Vagina (tissue), 2 donors: ENCODE measurements at regions not wholly inside any gene's neighbourhood (a gene's known extent, or its start where the extent isn't known, plus 50 kb on each side); places are given as distances from the start of the nearest gene placed in this dataset.

Experiments used
- DNase-seq, 2 donors: peaks; one replicate each; pipeline ENCODE4 v3.0.0-alpha.2; 2017; ENCODE audit errors: extremely low spot score in 2 of 2
- H3K27ac ChIP-seq: fragments of 200-600 bp; sonication (generic); one replicate; pipeline ENCODE4 v1.5.1; 2019
- H3K27me3 ChIP-seq: fragments of 200-600 bp; sonication (generic); one replicate; pipeline ENCODE4 v1.5.1; 2019
- H3K36me3 ChIP-seq, 2 donors: fragments of 200-600 bp; sonication (generic); one replicate each; pipeline ENCODE4 v1.5.1; 2017 to 2019
- H3K4me1 ChIP-seq: fragments of 200-600 bp; sonication (generic); one replicate; pipeline ENCODE4 v1.5.1; 2019
- H3K4me3 ChIP-seq, 2 donors: fragments of 200-600 bp; sonication (generic); 1 replicate in 1 of 2; 2 replicates in 1 of 2; pipeline ENCODE4 v1.5.1; 2016 to 2019
- H3K9me3 ChIP-seq: fragments of 200-600 bp; sonication (generic); one replicate; pipeline ENCODE4 v1.5.1; 2019
- POLR2A ChIP-seq, 2 donors: fragments of 450-650 bp; IDR thresholded peaks; one replicate each; pipeline ENCODE4 v1.6.1; 2017; ENCODE audit warnings: antibody characterized with exemption in 2 of 2, mild to moderate bottlenecking in 2 of 2, moderate library complexity in 2 of 2
- POLR2AphosphoS5 ChIP-seq, 2 donors: sonication (generic); formaldehyde crosslinking; IDR thresholded peaks; one replicate each; pipeline ENCODE4 v1.9.0; 2017; ENCODE audit warnings: antibody characterized with exemption in 2 of 2, mild to moderate bottlenecking in 2 of 2, low read depth in 1 of 2; ENCODE audit not compliant: insufficient read depth in 1 of 2
- intact Hi-C: fragments of 100-400 bp; cut with DNase I; formaldehyde crosslinking; loops from one replicate; pipeline ENCODE4 v1.15.1; 2023
- TF ChIP-seq, protein P1 (sequence below), 3 experiments: fragments of 450-650 bp in 2 of 3; fragments of 200-600 bp in 1 of 3; sonication (generic) in 1 of 3; IDR thresholded peaks; one replicate each; pipeline ENCODE4 v1.5.1; 2017 to 2019; ENCODE audit warnings: antibody characterized with exemption in 3 of 3, mild to moderate bottlenecking in 2 of 3, moderate library complexity in 2 of 3

DNA sequence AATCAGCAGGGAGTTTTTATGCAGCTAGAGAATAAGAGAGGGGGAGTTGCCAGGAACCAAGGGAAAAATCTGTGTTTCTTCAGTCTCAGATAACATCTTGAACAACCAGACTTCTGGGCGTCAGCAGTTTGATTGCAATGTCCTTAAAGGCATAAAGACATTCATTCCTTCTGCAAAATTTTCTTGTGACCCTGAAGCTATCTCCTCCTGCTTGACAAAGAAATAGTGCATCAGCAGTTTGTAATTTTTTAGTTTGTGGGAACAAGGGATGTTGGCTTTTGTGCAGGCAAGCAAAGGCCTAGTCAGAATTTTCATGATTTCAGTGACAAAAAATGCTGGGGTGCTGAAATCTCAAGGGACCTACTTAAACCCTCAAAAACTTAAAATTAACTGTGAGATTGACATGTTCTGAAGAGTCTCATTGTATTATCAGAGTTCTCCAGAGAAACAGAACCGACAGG, 125.8 kb upstream of the UNC5C start:
- no peak overlapping the region for H3K4me3 ChIP-seq
- H3K36me3 ChIP-seq: no peaks in the 10 kb centered on the region
- TF ChIP-seq, protein P1, sequence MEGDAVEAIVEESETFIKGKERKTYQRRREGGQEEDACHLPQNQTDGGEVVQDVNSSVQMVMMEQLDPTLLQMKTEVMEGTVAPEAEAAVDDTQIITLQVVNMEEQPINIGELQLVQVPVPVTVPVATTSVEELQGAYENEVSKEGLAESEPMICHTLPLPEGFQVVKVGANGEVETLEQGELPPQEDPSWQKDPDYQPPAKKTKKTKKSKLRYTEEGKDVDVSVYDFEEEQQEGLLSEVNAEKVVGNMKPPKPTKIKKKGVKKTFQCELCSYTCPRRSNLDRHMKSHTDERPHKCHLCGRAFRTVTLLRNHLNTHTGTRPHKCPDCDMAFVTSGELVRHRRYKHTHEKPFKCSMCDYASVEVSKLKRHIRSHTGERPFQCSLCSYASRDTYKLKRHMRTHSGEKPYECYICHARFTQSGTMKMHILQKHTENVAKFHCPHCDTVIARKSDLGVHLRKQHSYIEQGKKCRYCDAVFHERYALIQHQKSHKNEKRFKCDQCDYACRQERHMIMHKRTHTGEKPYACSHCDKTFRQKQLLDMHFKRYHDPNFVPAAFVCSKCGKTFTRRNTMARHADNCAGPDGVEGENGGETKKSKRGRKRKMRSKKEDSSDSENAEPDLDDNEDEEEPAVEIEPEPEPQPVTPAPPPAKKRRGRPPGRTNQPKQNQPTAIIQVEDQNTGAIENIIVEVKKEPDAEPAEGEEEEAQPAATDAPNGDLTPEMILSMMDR (IDR thresholded peaks at IDR 0.05): no peak
- TF ChIP-seq POLR2A (IDR thresholded peaks at IDR 0.05) (no peak), POLR2AphosphoS5 (IDR thresholded peaks at IDR 0.05; ENCODE audit: insufficient read depth in 1 of 2, low read depth in 1 of 2) (no peak)
- H3K27me3 ChIP-seq: no peaks in the 10 kb centered on the region
- H3K4me1 ChIP-seq: no peaks in the 10 kb centered on the region
- DNase-seq: no peak
- H3K9me3 ChIP-seq: no peaks in the 10 kb centered on the region
- intact Hi-C loops: no loop called here
- H3K27ac ChIP-seq: no peak overlapping the region

DNA sequence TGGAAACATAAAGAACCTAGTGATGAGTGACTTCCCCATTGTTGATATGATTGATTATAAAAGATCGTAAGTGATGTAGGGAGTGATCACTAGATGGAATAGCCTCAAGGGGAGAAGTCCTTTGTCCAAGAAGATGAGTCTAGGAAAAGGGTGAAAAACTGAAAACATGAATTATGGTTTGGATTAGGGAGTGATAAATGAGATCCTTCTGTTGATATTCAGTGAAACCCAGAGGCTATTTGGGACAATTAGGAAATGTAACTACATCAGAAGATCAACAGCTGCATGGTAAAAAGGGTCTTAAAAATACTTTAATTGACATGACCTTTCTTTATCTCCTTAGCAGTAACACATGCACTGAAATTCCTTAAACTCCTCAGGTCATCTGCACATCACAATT, 124.0 kb upstream of the UNC5C start:
- Histone ChIP-seq H3K36me3 (no peaks in the 10 kb centered on the region), H3K4me3 (no peak overlapping the region), H3K9me3 (no peaks in the 10 kb centered on the region), H3K4me1 (no peaks in the 10 kb centered on the region), H3K27ac (no peak overlapping the region), H3K27me3 (no peaks in the 10 kb centered on the region)
- intact Hi-C loops: no loop called here
- TF ChIP-seq POLR2A (IDR thresholded peaks at IDR 0.05) (no peak), POLR2AphosphoS5 (IDR thresholded peaks at IDR 0.05; ENCODE audit: insufficient read depth in 1 of 2, low read depth in 1 of 2) (no peak)
- DNase-seq: no peak

DNA sequence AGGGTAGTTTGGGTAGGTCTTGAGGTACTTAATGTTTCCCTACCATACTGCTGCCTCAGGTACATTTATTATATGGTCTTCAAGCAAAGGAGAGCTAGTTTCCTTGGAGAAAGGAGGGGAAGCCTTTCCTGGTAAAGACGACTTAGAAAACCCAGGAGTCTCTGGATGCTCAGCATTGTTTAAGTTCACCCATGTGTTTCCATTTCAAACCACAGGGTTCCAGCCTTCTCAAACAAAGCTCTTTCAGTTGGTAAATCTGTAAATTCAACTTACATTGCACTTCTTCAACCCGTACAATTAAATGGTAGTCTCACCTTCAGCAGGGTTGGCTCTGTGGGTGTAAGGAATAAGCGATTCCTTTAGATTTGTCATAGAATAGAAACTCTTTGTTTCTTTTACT, 111.9 kb upstream of the UNC5C start:
- no peaks in the 10 kb centered on the region for H3K27me3 ChIP-seq
- no peaks in the 10 kb centered on the region for H3K4me1 ChIP-seq
- H3K36me3 ChIP-seq: no peaks in the 10 kb centered on the region
- intact Hi-C loops: no loop called here
- no peak overlapping the region for H3K4me3 ChIP-seq
- no peak overlapping the region for H3K27ac ChIP-seq
- no peak for DNase-seq
- TF ChIP-seq POLR2A (IDR thresholded peaks at IDR 0.05): no peak
- H3K9me3 ChIP-seq: no peaks in the 10 kb centered on the region

DNA sequence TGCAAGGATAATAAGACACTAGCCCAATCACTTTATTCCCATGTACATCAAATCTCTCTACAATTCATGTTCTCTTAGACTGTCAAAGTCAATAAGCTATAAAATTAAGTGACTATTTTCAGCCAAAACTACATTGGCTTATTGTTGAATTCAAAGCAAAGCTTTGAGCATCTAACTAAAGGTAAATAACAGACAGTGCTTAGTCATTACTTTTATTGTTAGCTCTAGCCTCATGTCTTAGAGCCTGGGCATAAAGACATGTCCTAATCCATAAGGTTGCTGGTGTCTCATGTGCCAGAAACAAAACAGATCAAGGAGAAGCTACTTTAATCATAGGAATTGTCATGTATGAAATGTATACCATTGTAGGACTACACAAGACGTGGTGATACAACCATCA, 103.1 kb upstream of the UNC5C start:
- DNase-seq: no peak
- H3K36me3 ChIP-seq: no peaks in the 10 kb centered on the region
- H3K4me1 ChIP-seq: no peaks in the 10 kb centered on the region
- H3K9me3 ChIP-seq: no peaks in the 10 kb centered on the region
- intact Hi-C loops: no loop called here
- H3K4me3 ChIP-seq: no peak overlapping the region
- TF ChIP-seq, protein P1 (IDR thresholded peaks at IDR 0.05): no peak
- no peak for TF ChIP-seq POLR2AphosphoS5 (IDR thresholded peaks at IDR 0.05; ENCODE audit: insufficient read depth in 1 of 2, low read depth in 1 of 2)
- TF ChIP-seq POLR2A (IDR thresholded peaks at IDR 0.05): no peak
- no peak overlapping the region for H3K27ac ChIP-seq
- no peaks in the 10 kb centered on the region for H3K27me3 ChIP-seq

DNA sequence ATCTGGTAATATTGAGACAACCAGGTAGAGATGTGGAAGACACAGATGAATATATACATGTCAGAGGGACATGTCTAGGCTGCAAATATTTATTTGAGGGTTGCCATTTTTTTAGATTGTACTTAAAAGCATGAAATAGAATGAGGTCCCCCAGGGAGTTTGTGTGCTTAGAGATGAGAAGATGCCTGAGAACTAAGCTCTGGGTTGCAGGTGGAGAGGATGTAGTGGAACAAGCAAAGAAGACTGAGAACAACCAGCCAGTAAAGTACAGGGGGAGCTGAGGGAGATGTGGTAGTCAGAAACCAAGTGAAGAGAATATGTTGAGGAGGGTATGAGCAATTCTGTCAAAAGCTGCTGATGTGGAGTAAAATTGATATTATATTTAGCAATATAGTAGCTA, 95.6 kb upstream of the UNC5C start:
- no peaks in the 10 kb centered on the region for H3K4me1 ChIP-seq
- intact Hi-C loops: no loop called here
- no peak overlapping the region for H3K27ac ChIP-seq
- no peak for DNase-seq
- no peaks in the 10 kb centered on the region for H3K27me3 ChIP-seq
- no peak overlapping the region for H3K4me3 ChIP-seq
- TF ChIP-seq POLR2A (IDR thresholded peaks at IDR 0.05): no peak
- TF ChIP-seq POLR2AphosphoS5 (IDR thresholded peaks at IDR 0.05; ENCODE audit: insufficient read depth in 1 of 2, low read depth in 1 of 2): no peak
- TF ChIP-seq, protein P1 (IDR thresholded peaks at IDR 0.05): no peak
- H3K9me3 ChIP-seq: no peaks in the 10 kb centered on the region
- H3K36me3 ChIP-seq: no peaks in the 10 kb centered on the region

DNA sequence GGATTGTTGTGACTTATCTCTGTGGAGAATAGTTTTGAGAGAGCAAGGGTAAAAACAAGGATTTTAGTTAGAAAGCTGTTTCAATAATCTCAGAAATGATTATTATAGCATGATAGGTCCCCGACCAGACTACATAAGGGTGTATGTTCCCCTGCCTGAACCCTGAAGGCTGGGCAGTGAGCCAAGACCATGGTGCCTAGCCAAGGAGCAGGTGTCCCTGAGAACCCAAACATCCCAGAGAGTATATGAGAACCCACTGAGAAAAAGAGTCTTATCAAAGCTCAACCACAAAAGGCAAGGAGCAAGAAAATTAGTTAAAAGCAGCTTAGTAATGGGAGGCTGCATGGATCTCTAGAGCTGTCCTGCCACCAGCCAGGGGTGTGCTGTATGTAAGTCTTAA, 94.9 kb upstream of the UNC5C start:
- Histone ChIP-seq H3K4me1 (no peaks in the 10 kb centered on the region), H3K36me3 (no peaks in the 10 kb centered on the region), H3K4me3 (no peak overlapping the region), H3K27ac (no peak overlapping the region), H3K27me3 (no peaks in the 10 kb centered on the region), H3K9me3 (no peaks in the 10 kb centered on the region)
- DNase-seq: no peak
- intact Hi-C loops: no loop called here
- TF ChIP-seq POLR2AphosphoS5 (IDR thresholded peaks at IDR 0.05; ENCODE audit: insufficient read depth in 1 of 2, low read depth in 1 of 2) (no peak), POLR2A (IDR thresholded peaks at IDR 0.05) (no peak)
- TF ChIP-seq, protein P1 (IDR thresholded peaks at IDR 0.05): no peak
